ENCODE measurements at regions not wholly inside any gene's neighbourhood (a gene's known extent, or its start where the extent isn't known, plus 50 kb on each side); places are given as distances from the start of the nearest gene placed in this dataset.

DNA sequence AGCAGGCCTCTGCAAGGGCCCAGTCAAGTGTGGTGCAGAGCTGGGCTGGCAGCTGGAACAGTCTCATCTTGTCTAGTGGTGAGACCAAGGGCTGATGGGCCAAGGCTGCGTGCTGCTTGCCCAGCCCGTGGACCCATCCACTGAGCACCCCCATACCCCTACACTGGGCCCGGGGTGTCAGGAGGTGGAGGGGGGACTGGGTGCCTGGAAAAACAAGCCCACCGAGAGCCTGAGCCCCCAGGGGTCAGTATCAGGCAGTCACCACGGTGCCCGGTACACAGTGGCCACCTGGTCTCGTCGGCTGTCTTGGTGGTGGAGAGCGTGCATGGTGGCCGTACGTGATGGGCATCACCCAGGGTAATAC, 238.3 kb downstream of the SEC14L1 start:
- Histone ChIP-seq H3K9me3 (no peaks in the 10 kb centered on the region), H3K36me3 (no peaks in the 10 kb centered on the region), H3K4me1 (peaks cover 6 to 52% of the 10 kb centered on the region in 2 donors), H3K27me3 (no peaks in the 10 kb centered on the region), H3K27ac (peak overlapping the region; percentile 68 to 97), H3K4me3 (no peak overlapping the region)
- no peak for TF ChIP-seq POLR2A (IDR thresholded peaks at IDR 0.05)
- TF ChIP-seq, protein P1, sequence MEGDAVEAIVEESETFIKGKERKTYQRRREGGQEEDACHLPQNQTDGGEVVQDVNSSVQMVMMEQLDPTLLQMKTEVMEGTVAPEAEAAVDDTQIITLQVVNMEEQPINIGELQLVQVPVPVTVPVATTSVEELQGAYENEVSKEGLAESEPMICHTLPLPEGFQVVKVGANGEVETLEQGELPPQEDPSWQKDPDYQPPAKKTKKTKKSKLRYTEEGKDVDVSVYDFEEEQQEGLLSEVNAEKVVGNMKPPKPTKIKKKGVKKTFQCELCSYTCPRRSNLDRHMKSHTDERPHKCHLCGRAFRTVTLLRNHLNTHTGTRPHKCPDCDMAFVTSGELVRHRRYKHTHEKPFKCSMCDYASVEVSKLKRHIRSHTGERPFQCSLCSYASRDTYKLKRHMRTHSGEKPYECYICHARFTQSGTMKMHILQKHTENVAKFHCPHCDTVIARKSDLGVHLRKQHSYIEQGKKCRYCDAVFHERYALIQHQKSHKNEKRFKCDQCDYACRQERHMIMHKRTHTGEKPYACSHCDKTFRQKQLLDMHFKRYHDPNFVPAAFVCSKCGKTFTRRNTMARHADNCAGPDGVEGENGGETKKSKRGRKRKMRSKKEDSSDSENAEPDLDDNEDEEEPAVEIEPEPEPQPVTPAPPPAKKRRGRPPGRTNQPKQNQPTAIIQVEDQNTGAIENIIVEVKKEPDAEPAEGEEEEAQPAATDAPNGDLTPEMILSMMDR (IDR thresholded peaks at IDR 0.05), result no peak
- intact Hi-C loops (cut with DNase I; ENCODE audit: low total_unique reads), result loop anchor here (5.0 kb wide), 1 partner anchor 43 kb away; no protein-coding TSS in a partner anchor
- no peak for DNase-seq

DNA sequence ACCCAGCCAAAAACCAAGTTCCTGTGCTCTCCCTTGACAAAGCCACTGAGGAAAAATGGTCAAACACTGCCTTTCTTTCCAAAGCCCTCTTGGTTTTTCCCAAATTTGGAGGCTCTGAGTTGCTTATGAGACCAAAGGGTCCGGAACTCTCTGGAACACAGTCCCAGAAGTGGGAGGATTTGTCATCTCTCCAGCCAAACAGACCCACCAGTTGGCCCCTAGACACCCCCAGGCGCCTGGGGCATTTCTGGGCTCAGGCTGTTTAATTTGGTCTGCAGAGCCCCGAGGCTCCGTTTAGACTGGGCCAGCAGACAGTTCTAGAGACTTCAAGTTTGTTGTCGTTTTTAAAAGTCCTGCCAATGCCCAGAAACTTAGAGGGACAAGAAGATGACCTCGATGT, 239.1 kb downstream of the SEC14L1 start:
- Histone ChIP-seq H3K9me3 (no peaks in the 10 kb centered on the region), H3K4me1 (peaks cover 6 to 53% of the 10 kb centered on the region in 2 donors), H3K27ac (peak overlapping the region; percentile 68 to 97), H3K27me3 (no peaks in the 10 kb centered on the region), H3K4me3 (no peak overlapping the region), H3K36me3 (no peaks in the 10 kb centered on the region)
- DNase-seq, result no peak
- intact Hi-C loops (cut with DNase I; ENCODE audit: low total_unique reads), result loop anchor here (5.0 kb wide), 1 partner anchor 42 kb away; no protein-coding TSS in a partner anchor
- TF ChIP-seq POLR2A (IDR thresholded peaks at IDR 0.05), result no peak
- TF ChIP-seq, protein P1 (IDR thresholded peaks at IDR 0.05), result no peak

DNA sequence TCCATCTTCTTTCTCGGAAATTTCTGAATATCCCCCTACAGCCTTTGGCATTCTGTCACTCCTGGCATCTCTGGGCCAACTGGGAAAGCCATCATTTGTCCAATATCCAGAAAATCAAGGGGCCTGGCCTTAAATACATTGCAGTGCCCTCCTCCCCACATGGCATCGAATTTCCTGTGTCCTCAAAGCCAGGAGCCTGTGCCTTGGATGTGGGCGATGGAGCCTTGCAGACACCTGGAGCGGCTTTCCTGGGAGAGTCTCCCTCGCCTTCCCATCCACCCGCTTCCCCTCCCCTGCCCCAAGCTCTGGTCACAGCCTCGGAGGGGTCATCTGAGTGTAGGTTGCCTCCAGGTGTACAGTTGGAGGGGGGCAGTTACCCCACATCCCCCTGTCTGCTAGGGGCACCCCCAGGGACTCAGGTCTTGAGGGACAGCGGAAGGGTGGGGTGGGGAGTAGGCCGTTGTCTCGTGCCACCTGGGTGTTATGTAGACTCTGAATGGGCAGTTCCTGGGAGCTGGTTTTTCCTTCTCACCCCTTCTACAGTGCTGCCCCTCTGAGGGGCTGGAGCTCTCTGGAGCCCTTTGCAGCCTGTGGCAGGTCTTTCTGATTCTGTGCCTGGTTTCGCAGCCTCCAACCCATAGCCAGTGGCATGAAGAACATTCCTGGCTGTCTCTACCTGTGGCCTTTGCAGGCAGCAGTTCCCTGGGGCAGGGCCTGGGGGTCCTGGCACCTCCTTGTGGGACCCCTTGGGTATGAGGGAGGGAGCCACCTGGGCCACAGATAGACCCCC, 239.8 kb downstream of the SEC14L1 start:
- no peak for TF ChIP-seq POLR2A (IDR thresholded peaks at IDR 0.05)
- TF ChIP-seq, protein P1 (IDR thresholded peaks at IDR 0.05), result no peak
- peaks cover 6 to 49% of the 10 kb centered on the region in 2 donors for H3K4me1 ChIP-seq
- no peaks in the 10 kb centered on the region for H3K36me3 ChIP-seq
- H3K27me3 ChIP-seq, result no peaks in the 10 kb centered on the region
- DNase-seq, result no peak
- H3K9me3 ChIP-seq, result no peaks in the 10 kb centered on the region
- no peak overlapping the region for H3K4me3 ChIP-seq
- H3K27ac ChIP-seq, result peak overlapping the region; percentile 68 to 97
- intact Hi-C loops (cut with DNase I; ENCODE audit: low total_unique reads), result no loop called here

DNA sequence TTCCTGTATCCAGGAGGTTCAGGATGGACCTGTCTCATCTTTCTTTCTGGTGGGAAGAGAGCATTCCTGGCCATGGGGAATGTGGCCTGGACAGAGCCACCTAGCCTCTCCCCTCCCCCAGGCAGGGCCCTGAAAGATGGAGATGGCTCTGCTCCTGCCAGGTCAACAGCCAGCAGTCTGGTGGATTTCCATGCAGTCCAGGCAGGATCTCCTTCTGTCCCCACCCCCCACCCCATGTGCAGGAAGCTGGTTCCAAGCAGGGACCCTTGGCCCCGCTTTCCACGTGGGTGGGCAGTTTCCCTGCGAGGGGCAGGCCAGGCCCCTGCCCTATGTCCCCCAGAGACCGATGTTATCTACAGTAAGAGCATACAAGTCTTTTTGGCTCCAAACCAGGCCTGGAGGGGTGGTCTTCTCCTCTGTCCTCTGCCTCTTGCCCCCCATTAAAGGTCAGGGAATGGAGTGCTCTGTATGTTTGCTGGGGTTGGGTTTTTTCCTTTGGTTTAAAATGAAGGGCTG, 240.5 kb downstream of the SEC14L1 start:
- intact Hi-C loops (cut with DNase I; ENCODE audit: low total_unique reads), result no loop called here
- Histone ChIP-seq H3K9me3 (no peaks in the 10 kb centered on the region), H3K27ac (peak overlapping the region; percentile 68 to 97)

DNA sequence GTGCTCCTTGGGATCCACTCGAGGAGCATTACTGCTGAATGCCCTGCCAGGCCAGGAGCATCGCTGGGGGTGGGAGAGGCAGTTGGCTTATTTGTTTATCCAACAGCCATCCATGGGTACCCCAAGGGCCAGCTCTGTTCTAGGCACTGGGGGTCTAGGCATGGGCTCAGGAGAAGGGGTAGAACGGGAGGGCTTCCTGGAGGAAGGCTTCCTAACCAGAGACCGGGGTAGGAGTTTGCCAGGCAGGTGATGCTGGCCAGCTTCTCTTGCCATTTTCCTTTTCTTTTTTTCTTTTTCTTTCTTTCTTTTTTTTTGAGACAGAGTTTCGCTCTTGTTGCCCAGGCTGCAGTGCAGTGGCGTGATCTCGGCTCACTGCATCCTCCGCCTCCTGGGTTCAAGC, 241.0 kb downstream of the SEC14L1 start:
- TF ChIP-seq POLR2A (IDR thresholded peaks at IDR 0.05), result no peak
- TF ChIP-seq, protein P1 (IDR thresholded peaks at IDR 0.05), result no peak
- peaks cover 6 to 54% of the 10 kb centered on the region in 2 donors for H3K4me1 ChIP-seq
- no peaks in the 10 kb centered on the region for H3K9me3 ChIP-seq
- intact Hi-C loops (cut with DNase I; ENCODE audit: low total_unique reads), result no loop called here
- H3K36me3 ChIP-seq, result no peaks in the 10 kb centered on the region
- H3K27ac ChIP-seq, result peak overlapping the region; percentile 68 to 97
- no peak for DNase-seq
- H3K4me3 ChIP-seq, result no peak overlapping the region
- no peaks in the 10 kb centered on the region for H3K27me3 ChIP-seq

More for the DNA sequence above, 240.5 kb downstream of the SEC14L1 start:
- no peaks in the 10 kb centered on the region for H3K36me3 ChIP-seq
- H3K4me1 ChIP-seq, result peaks cover 6 to 53% of the 10 kb centered on the region in 2 donors
- H3K27me3 ChIP-seq, result no peaks in the 10 kb centered on the region
- no peak for DNase-seq
- TF ChIP-seq, protein P1 (IDR thresholded peaks at IDR 0.05), result no peak
- TF ChIP-seq POLR2A (IDR thresholded peaks at IDR 0.05), result no peak
- H3K4me3 ChIP-seq, result no peak overlapping the region
